HL-60 (cell line): ENCODE measurements at regions not wholly inside any gene's neighbourhood (a gene's known extent, or its start where the extent isn't known, plus 50 kb on each side); places are given as distances from the start of the nearest gene placed in this dataset.

Experiments used
- DNase-seq, 2 experiments: peaks; one replicate each; pipeline ENCODE4 v3.0.0-alpha.2; 2010 to 2020; ENCODE audit warnings: low read depth in 1 of 2, low spot score in 1 of 2
- H3K27ac ChIP-seq: fragments of 250-450 bp; sonication (Bioruptor Pico); replicated peaks from 2 replicates; pipeline ENCODE4 v1.5.1; 2020; ENCODE audit warnings: mild to moderate bottlenecking, moderate library complexity
- H3K27me3 ChIP-seq: fragments of 250-450 bp; sonication (Bioruptor Pico); 2 replicates; pipeline ENCODE4 v1.5.1; 2021; ENCODE audit warnings: mild to moderate bottlenecking, moderate library complexity; ENCODE audit not compliant: insufficient read depth, poor library complexity, severe bottlenecking
- H3K4me3 ChIP-seq: replicated peaks from 2 replicates; pipeline ENCODE4 v1.5.1; 2011; ENCODE audit warnings: mild to moderate bottlenecking, control low read depth, low read length; ENCODE audit not compliant: insufficient read depth
- GABPA ChIP-seq: IDR thresholded peaks from 2 replicates; pipeline ENCODE4 v1.6.1; 2012; ENCODE audit warnings: low read depth
- POLR2AphosphoS5 ChIP-seq: IDR thresholded peaks from 2 replicates; pipeline ENCODE4 v1.6.1; 2012; ENCODE audit warnings: low read depth
- SPI1 ChIP-seq: IDR thresholded peaks from 2 replicates; pipeline ENCODE4 v1.6.1; 2012; ENCODE audit warnings: low read depth, mild to moderate bottlenecking, borderline replicate concordance
- TF ChIP-seq, protein P1 (sequence below): IDR thresholded peaks from 2 replicates; pipeline ENCODE4 v1.6.1; 2012; ENCODE audit warnings: low read depth; ENCODE audit not compliant: insufficient replicate concordance
- TF ChIP-seq, protein P2 (sequence below): IDR thresholded peaks from one replicate; pipeline ENCODE4 v1.5.1; 2011; ENCODE audit warnings: low read length, control low read depth, inconsistent platforms; ENCODE audit not compliant: insufficient read depth

DNA sequence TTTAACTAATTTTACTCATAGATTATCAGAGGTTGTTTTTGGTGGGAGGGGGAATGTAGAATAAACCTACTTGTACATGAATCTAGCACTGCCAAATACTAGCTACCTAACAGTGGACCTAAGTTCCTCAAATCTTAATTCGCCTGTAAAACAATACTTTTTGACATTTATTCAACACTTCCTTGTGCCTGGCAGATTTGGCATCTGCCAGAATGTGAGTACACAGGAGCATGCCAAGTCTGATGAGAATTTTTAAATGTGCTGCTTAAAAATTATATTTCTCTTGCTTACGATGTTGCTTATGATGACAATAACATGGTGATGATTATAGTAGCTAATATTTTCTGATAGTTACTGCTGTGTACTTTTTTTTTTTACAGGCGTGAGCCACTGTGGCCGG, 240.2 kb upstream of the STARD13 start:
- Histone ChIP-seq H3K27ac (no peak overlapping the region), H3K27me3 (no peaks in the 10 kb centered on the region), H3K4me3 (no peak overlapping the region)
- no peak for DNase-seq
- TF ChIP-seq GABPA (no peak), SPI1 (no peak), POLR2AphosphoS5 (no peak)
- TF ChIP-seq, protein P1, sequence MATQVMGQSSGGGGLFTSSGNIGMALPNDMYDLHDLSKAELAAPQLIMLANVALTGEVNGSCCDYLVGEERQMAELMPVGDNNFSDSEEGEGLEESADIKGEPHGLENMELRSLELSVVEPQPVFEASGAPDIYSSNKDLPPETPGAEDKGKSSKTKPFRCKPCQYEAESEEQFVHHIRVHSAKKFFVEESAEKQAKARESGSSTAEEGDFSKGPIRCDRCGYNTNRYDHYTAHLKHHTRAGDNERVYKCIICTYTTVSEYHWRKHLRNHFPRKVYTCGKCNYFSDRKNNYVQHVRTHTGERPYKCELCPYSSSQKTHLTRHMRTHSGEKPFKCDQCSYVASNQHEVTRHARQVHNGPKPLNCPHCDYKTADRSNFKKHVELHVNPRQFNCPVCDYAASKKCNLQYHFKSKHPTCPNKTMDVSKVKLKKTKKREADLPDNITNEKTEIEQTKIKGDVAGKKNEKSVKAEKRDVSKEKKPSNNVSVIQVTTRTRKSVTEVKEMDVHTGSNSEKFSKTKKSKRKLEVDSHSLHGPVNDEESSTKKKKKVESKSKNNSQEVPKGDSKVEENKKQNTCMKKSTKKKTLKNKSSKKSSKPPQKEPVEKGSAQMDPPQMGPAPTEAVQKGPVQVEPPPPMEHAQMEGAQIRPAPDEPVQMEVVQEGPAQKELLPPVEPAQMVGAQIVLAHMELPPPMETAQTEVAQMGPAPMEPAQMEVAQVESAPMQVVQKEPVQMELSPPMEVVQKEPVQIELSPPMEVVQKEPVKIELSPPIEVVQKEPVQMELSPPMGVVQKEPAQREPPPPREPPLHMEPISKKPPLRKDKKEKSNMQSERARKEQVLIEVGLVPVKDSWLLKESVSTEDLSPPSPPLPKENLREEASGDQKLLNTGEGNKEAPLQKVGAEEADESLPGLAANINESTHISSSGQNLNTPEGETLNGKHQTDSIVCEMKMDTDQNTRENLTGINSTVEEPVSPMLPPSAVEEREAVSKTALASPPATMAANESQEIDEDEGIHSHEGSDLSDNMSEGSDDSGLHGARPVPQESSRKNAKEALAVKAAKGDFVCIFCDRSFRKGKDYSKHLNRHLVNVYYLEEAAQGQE: no peak
- TF ChIP-seq, protein P2, sequence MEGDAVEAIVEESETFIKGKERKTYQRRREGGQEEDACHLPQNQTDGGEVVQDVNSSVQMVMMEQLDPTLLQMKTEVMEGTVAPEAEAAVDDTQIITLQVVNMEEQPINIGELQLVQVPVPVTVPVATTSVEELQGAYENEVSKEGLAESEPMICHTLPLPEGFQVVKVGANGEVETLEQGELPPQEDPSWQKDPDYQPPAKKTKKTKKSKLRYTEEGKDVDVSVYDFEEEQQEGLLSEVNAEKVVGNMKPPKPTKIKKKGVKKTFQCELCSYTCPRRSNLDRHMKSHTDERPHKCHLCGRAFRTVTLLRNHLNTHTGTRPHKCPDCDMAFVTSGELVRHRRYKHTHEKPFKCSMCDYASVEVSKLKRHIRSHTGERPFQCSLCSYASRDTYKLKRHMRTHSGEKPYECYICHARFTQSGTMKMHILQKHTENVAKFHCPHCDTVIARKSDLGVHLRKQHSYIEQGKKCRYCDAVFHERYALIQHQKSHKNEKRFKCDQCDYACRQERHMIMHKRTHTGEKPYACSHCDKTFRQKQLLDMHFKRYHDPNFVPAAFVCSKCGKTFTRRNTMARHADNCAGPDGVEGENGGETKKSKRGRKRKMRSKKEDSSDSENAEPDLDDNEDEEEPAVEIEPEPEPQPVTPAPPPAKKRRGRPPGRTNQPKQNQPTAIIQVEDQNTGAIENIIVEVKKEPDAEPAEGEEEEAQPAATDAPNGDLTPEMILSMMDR: no peak

DNA sequence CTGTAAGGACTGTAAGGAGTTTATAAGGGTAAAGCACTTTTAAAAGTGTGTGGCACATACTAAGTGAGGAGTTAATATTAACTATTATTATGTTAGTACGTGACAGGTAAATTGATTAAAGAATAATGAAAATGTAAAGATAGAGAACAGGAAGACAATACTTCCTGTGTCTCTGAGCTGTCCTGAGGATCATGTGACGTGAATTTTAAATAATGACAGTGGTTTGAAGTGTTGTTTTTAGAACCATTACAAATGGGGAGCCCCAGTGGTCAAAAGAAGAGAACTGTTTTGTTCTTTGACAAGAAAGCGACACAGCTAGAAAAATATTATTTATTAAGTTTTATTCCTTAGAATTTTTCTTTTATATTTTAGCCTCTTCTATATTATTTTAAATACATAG, 241.2 kb upstream of the STARD13 start:
- DNase-seq: no peak
- H3K27ac ChIP-seq: no peak overlapping the region
- H3K27me3 ChIP-seq: no peaks in the 10 kb centered on the region
- no peak overlapping the region for H3K4me3 ChIP-seq
- TF ChIP-seq, protein P2: no peak
- TF ChIP-seq POLR2AphosphoS5 (no peak), GABPA (no peak), SPI1 (no peak)
- TF ChIP-seq, protein P1: no peak

DNA sequence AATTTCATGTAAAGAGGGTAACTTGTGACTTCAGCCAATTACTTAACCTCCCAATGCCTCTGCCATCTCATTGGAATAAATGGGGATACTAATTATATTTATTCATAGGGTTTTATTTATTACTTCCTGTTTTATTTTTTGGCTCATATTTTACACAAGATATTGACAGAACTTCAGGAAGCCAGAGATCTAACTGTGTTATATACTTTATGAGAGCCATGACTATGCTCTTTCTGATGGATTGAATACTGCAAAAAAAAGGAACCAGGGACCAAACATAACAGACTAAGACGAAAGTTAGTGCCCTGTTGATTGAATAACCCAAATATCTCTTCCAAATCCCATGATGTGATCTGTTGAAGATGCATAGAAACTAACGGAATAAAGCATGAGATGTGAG, 243.3 kb upstream of the STARD13 start:
- no peaks in the 10 kb centered on the region for H3K27me3 ChIP-seq
- TF ChIP-seq GABPA: no peak
- TF ChIP-seq, protein P1: no peak
- TF ChIP-seq SPI1: no peak
- no peak for TF ChIP-seq POLR2AphosphoS5
- TF ChIP-seq, protein P2: no peak
- DNase-seq: no peak
- H3K4me3 ChIP-seq: no peak overlapping the region
- no peak overlapping the region for H3K27ac ChIP-seq
